H1 (cell line): ENCODE measurements at regions not wholly inside any gene's neighbourhood (a gene's known extent, or its start where the extent isn't known, plus 50 kb on each side); places are given as distances from the start of the nearest gene placed in this dataset.

Experiments used
- ASH2L ChIP-seq: fragments of 200-600, 300-600 bp; sonication (generic); IDR thresholded peaks from one replicate; pipeline ENCODE4 v1.7.1; 2017; ENCODE audit warnings: low read length
- ATF3 ChIP-seq: IDR thresholded peaks from 2 replicates; pipeline ENCODE4 v1.6.1; 2011; ENCODE audit warnings: low read depth, mild to moderate bottlenecking, low read length; ENCODE audit not compliant: insufficient read depth
- CHD7 ChIP-seq: fragments of 300-600 bp; sonication (generic); IDR thresholded peaks from 2 replicates; pipeline ENCODE4 v1.7.1; 2012; ENCODE audit warnings: low read length, moderate library complexity, mild to moderate bottlenecking, inconsistent platforms; ENCODE audit not compliant: insufficient replicate concordance
- GTF2F1 ChIP-seq: IDR thresholded peaks from 2 replicates; pipeline ENCODE4 v1.6.1; 2012; ENCODE audit warnings: low read depth, low read length, improper control_type of control experiment, borderline replicate concordance
- JUND ChIP-seq: IDR thresholded peaks from 2 replicates; pipeline ENCODE4 v1.6.1; 2011; ENCODE audit warnings: mild to moderate bottlenecking, improper control_type of control experiment, low read length
- KDM4A ChIP-seq: IDR thresholded peaks from one replicate; pipeline ENCODE4 v1.7.1; 2012; ENCODE audit warnings: low read depth, mild to moderate bottlenecking, moderate library complexity, low read length, inconsistent platforms; ENCODE audit not compliant: severe bottlenecking
- PHF8 ChIP-seq: fragments of 200-600 bp; sonication (generic); conservative IDR thresholded peaks from 2 replicates; pipeline ENCODE4 v1.7.1; 2012; ENCODE audit warnings: low read depth, mild to moderate bottlenecking, inconsistent platforms, low read length, moderate library complexity
- SP1 ChIP-seq: IDR thresholded peaks from 2 replicates; pipeline ENCODE4 v1.6.1; 2011; ENCODE audit warnings: low read depth, low read length
- TCF12 ChIP-seq: IDR thresholded peaks from 2 replicates; pipeline ENCODE4 v1.6.1; 2011; ENCODE audit warnings: low read depth, mild to moderate bottlenecking, low read length
- TEAD4 ChIP-seq: IDR thresholded peaks from 2 replicates; pipeline ENCODE4 v1.6.1; 2012; ENCODE audit warnings: low read depth, low read length, inconsistent platforms, mixed read lengths

GRCh38 chr12:75944097-75944904 is 87.3 kb downstream of the PHLDA1 start (continued):
- peak; percentile 95 for TF ChIP-seq CHD7
- no peak for TF ChIP-seq TEAD4
- no peak for TF ChIP-seq ATF3
- peak; percentile 12 for TF ChIP-seq KDM4A
- no peak for TF ChIP-seq TCF12
- TF ChIP-seq GTF2F1, result no peak
- TF ChIP-seq JUND, result peak; percentile 93
- no peak for TF ChIP-seq PHF8
- peak; percentile 48 for TF ChIP-seq ASH2L
- TF ChIP-seq SP1, result peak; percentile 61; the same call in 1 of the 2 replicates
